BJ (cell line): ENCODE measurements at regions not wholly inside any gene's neighbourhood (a gene's known extent, or its start where the extent isn't known, plus 50 kb on each side); places are given as distances from the start of the nearest gene placed in this dataset.

Source experiments
- CTCF ChIA-PET: fragments of 350-600 bp; formaldehyde crosslinking; extraction: SDS; loops from one replicate; lab custom pipeline; 2021; ENCODE audit warnings: antibody characterized with exemption, inconsistent platforms; lab: Yijun Ruan, JAX
- POLR2A ChIA-PET: fragments of 300-600 bp; sonication (Branson Sonifier 250); formaldehyde crosslinking; extraction: SDS; loops from one replicate; lab custom pipeline; 2021; ENCODE audit warnings: antibody characterized with exemption; lab: Charles Lee
- DNase-seq: peaks from one replicate; pipeline ENCODE4 v3.0.0-alpha.2; 2011; ENCODE audit warnings: low read depth
- H3K27me3 ChIP-seq: 2 replicates; pipeline ENCODE4 v1.6.0; 2011; ENCODE audit warnings: low read length; ENCODE audit not compliant: control insufficient read depth, insufficient read depth
- H3K36me3 ChIP-seq: 2 replicates; pipeline ENCODE4 v1.5.1; 2011; ENCODE audit warnings: low read length; ENCODE audit not compliant: control insufficient read depth, insufficient read depth
- H3K4me3 ChIP-seq: 2 replicates; pipeline ENCODE4 v1.5.1; 2011; ENCODE audit warnings: low read depth, mild to moderate bottlenecking, control low read depth, low read length
- CTCF ChIP-seq: IDR thresholded peaks from 2 replicates; pipeline ENCODE4 v1.5.1; 2011; ENCODE audit warnings: low read depth, mild to moderate bottlenecking, control low read depth, inconsistent platforms, low read length, moderate library complexity; ENCODE audit not compliant: insufficient read depth

- no peak for DNase-seq
- POLR2A ChIA-PET = no interaction called here
- CTCF ChIA-PET = no interaction called here
- Histone ChIP-seq H3K27me3 (no peaks in the 10 kb centered on the region), H3K4me3 (no peak overlapping the region), H3K36me3 (no peaks in the 10 kb centered on the region)
- no peak for TF ChIP-seq CTCF
Observed at GRCh38 chr12:130083734-130084133, 78.5 kb upstream of the FZD10 start.

GRCh38 chr12:130084359-130084758 is 77.9 kb upstream of the FZD10 start:
- DNase-seq = no peak
- ChIA-PET CTCF (no interaction called here), POLR2A (no interaction called here)
- H3K4me3 ChIP-seq = no peak overlapping the region
- no peaks in the 10 kb centered on the region for H3K27me3 ChIP-seq
- no peaks in the 10 kb centered on the region for H3K36me3 ChIP-seq
- TF ChIP-seq CTCF = no peak

- no peak overlapping the region for H3K4me3 ChIP-seq
- TF ChIP-seq CTCF = no peak
- CTCF ChIA-PET = no interaction called here
- no peaks in the 10 kb centered on the region for H3K27me3 ChIP-seq
- no peaks in the 10 kb centered on the region for H3K36me3 ChIP-seq
- POLR2A ChIA-PET = no interaction called here
- no peak for DNase-seq
Observed at GRCh38 chr12:130086248-130086647, 76.0 kb upstream of the FZD10 start.

GRCh38 chr12:130086797-130087196 is 75.5 kb upstream of the FZD10 start:
- POLR2A ChIA-PET = no interaction called here
- CTCF ChIA-PET = no interaction called here
- Histone ChIP-seq H3K4me3 (no peak overlapping the region), H3K27me3 (no peaks in the 10 kb centered on the region), H3K36me3 (no peaks in the 10 kb centered on the region)
- TF ChIP-seq CTCF = no peak
- DNase-seq = no peak

GRCh38 chr12:130087222-130087621 is 75.0 kb upstream of the FZD10 start:
- Histone ChIP-seq H3K27me3 (no peaks in the 10 kb centered on the region), H3K36me3 (no peaks in the 10 kb centered on the region), H3K4me3 (no peak overlapping the region)
- no peak for DNase-seq
- TF ChIP-seq CTCF = no peak
- ChIA-PET CTCF (no interaction called here), POLR2A (no interaction called here)
